Stomach (tissue), 4 donors: ENCODE measurements at regions not wholly inside any gene's neighbourhood (a gene's known extent, or its start where the extent isn't known, plus 50 kb on each side); places are given as distances from the start of the nearest gene placed in this dataset.

Source experiments
- POLR2A ChIP-seq, 4 donors: fragments of 450-650 bp; IDR thresholded peaks; one replicate each; pipeline ENCODE4 v1.6.1; 2016; ENCODE audit warnings: antibody characterized with exemption in 4 of 4, control low read depth in 2 of 4, mild to moderate bottlenecking in 1 of 4, moderate library complexity in 1 of 4
- POLR2AphosphoS5 ChIP-seq, 3 donors: sonication (generic); formaldehyde crosslinking; IDR thresholded peaks; one replicate each; pipeline ENCODE4 v1.6.1; 2016; ENCODE audit warnings: antibody characterized with exemption in 3 of 3
- TF ChIP-seq, protein P1 (sequence below), 7 experiments: fragments of 450-650 bp in 4 of 7; fragments of 200-600 bp in 3 of 7; sonication (generic) in 3 of 7; IDR thresholded peaks; one replicate each; pipeline ENCODE4 v1.5.1; 2016 to 2019; ENCODE audit warnings: antibody characterized with exemption in 7 of 7, control low read depth in 2 of 7, mild to moderate bottlenecking in 1 of 7

DNA sequence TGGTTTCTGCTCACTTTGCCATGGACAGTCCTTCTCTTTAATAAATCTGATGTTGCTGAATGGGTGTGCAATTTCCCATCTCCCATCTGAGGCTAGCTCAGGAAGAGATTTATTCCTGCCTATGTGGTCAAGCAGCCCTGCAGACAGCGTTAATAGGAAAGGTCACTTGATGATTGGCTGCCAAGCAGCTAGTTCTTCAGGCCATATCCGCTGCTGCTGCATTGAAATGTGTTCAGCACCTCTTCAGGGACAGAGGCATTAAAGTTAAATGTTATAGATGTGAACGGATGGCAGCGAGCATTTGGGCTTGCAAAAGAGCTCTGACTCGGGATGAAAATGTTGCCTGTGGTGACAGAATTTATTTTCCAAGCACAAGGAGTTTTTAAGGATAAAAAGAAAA lies 474.2 kb downstream of the PIK3C3 start:
- no peak for TF ChIP-seq POLR2A (IDR thresholded peaks at IDR 0.05)
- TF ChIP-seq, protein P1, sequence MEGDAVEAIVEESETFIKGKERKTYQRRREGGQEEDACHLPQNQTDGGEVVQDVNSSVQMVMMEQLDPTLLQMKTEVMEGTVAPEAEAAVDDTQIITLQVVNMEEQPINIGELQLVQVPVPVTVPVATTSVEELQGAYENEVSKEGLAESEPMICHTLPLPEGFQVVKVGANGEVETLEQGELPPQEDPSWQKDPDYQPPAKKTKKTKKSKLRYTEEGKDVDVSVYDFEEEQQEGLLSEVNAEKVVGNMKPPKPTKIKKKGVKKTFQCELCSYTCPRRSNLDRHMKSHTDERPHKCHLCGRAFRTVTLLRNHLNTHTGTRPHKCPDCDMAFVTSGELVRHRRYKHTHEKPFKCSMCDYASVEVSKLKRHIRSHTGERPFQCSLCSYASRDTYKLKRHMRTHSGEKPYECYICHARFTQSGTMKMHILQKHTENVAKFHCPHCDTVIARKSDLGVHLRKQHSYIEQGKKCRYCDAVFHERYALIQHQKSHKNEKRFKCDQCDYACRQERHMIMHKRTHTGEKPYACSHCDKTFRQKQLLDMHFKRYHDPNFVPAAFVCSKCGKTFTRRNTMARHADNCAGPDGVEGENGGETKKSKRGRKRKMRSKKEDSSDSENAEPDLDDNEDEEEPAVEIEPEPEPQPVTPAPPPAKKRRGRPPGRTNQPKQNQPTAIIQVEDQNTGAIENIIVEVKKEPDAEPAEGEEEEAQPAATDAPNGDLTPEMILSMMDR (IDR thresholded peaks at IDR 0.05), result no peak
- TF ChIP-seq POLR2AphosphoS5 (IDR thresholded peaks at IDR 0.05), result no peak
